ENCODE measurements at regions not wholly inside any gene's neighbourhood (a gene's known extent, or its start where the extent isn't known, plus 50 kb on each side); places are given as distances from the start of the nearest gene placed in this dataset.

DNA sequence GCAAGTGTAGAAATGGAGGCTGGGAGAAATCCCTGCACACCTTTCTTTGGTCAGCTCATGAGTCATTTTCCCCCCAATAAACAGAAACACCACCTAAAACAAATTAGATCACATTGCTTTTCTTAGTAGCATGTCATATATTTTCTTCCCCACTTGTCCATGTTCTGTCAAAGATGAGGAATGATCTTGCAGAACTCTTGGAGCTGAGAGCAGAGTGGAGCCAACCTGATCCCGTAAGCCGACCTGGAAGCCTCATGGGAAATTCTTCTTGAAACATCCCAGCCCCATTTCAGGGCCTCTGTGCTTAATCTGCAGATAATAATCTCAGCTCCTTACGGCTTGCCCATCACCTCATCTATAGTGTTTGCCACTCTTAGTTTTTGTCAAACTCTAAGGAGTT, 284.6 kb upstream of the ELAC2 start:
- no peak for DNase-seq (ENCODE audit: low spot score)

DNA sequence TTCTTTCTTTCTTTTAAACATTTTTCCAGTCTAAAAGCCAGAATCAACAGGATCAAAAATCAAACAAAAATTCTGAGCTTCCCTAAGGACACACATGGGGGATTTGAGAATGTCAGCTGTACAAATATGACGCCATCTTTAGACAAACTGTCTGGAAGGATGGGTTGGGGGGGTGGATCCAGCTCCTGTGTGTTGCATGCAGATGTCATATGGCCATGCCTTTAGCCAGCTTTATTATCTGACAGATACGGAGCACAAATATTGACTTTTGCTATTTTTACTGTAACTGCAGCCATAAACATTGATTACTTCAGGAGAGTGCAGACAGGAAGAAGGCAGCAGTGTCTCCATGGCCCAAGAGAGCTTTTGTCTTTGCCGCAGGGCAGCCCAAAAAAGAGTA, 279.4 kb upstream of the ELAC2 start:
- DNase-seq (ENCODE audit: low spot score): no peak

DNA sequence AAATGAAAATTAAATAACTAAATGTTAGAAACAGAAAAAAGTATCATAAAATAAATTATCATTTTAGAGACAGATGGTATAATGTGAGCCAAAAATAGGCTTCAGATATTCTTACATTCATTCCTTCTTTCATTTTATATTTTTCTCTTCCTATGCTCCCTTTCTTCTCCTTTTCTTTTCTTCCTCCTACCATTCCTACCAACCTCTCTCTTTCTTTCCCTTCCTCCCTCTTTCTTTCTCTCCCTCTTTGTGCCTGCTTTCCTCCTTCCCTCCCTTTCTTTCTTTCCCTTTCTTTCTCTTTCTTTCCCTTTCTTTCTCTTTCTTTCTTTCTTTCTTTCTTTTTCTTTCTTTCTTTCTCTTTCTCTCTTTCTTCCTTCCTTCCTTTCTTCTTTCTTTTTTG, 275.6 kb upstream of the ELAC2 start:
- no peak for DNase-seq (ENCODE audit: low spot score)

DNA sequence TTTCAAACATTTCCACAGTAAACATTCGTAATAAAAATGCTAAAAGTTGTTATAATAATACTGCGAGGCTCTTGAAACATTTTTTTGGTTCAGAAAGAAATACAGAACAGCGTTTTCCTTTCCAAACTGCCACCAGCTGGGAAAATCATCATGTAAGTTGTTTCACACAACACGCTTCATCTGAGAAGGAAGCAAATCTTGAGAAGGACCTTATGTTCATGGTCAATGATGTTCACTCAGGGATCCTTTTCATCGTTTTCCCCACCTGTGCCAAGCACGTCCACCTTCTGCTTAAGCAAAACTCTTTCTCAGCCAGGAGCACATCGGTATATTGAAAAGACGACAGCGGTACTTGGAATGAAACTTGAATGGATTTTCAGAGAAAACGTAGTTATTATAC, 274.5 kb upstream of the ELAC2 start:
- DNase-seq (ENCODE audit: low spot score): no peak

DNA sequence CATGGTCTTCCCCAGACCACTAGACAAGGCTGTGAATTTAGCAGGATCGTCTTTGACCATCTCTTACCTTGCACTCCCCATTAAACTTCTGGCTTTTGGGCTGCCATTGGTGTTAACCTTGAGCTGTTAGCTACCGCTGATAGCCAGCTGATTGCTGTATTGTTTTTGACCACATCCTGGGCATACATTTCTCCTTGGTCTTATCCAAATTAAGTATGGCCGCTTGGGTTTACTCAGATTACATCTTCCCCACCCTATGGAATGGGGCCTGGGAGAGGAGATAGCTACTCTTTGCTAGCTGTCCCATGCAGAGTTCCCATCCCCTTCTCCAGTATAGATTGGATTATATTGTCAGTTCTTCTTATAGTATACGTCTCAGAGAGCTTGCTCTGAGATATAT, 270.4 kb upstream of the ELAC2 start:
- DNase-seq (ENCODE audit: low spot score): no peak

DNA sequence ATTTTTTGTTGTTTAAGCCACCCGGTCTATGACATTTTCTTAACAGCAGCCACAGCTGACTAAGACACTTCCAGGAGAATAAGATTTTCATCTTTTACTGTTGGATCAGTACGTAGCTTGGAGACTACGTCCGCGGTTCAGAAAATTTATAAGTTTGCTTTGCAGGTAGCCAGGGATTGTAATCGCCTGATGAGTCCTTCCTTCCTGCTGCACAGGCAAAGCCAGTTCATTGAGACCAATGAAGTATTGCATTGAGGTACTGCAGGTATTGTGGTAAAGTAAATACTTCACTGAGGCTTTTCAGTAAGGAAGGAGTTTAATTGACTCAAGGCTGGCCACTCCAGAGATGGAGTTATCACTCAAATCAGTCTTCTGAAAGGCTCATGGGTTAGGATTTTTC, 269.4 kb upstream of the ELAC2 start:
- DNase-seq (ENCODE audit: low spot score): no peak

DNA sequence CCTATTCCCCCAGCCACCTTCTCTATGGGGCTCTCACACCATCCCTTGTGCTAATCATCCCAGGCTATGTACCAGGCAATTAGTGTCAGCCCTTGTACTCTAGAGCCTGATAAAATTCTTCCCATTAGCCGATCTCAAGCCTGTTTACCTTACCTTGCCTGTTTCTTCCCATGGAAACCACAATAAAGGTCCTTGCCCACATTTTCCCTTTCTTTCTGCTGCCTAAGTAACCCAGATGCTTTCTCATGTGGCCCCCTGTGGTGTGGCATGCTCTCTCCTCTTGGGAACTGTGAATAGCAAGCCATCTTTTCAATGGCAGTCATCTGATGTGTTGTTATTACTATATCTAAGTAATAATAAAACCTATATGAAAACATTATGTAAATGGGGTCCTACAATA, 265.8 kb upstream of the ELAC2 start:
- no peak for DNase-seq (ENCODE audit: low spot score)

DNA sequence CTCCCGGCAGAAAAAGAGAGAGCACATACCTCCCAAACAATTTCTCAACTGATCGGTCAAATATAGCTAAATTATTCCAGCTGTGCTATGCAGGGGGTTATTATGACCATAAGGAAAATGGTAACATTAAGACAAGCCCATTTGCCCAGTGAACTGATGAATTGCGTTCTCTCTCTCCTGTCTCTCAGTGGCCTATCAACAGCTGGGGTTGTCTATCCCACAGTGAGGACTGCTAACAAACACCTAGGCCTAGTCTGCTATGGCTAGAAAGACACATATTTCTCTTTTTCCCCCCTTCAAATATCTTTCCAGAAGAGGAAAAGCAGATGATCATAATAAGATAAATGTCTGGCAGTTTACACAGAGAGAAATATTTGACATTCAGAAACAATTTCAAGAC, 263.8 kb upstream of the ELAC2 start:
- DNase-seq (ENCODE audit: low spot score): no peak

DNA sequence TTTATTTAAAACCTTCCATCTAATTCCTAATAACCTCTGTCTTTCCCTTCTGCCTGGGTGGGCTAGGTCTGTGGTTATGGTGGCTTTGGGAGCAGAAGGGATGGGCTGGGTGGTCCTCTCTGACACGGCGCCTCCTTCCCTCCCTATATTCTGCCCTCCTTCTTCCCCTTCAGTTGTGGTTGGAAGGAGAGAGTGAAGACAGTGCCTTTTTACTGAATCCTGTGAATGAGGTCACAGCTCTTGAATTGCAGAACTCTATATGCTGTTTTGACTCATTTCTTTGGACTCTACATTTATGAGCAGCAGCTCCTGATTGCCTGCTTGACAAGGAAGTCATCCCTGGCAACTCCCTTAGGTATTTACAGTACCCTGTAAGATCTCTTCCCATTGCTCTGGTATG, 256.0 kb upstream of the ELAC2 start:
- no peak for DNase-seq (ENCODE audit: low spot score)

DNA sequence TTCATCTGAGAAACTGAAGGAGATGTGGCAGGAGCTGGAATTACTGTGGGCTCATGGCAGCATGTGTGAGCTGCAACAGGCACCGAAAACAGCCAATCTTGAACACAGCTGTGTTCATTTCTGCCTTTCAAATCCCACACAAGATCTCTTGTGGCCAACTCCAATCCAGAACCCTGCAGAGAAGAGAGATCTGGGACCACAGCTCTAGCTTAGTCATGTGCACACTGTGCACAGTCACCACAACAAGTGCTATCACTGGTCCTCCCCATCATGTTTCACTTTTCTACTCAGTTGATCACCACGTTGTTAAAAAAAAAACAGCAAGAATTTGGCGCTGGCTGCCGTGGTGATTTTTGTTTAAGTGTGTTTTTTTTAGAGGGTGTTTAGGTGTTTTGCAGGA, 254.5 kb upstream of the ELAC2 start:
- no peak for DNase-seq (ENCODE audit: low spot score)

DNA sequence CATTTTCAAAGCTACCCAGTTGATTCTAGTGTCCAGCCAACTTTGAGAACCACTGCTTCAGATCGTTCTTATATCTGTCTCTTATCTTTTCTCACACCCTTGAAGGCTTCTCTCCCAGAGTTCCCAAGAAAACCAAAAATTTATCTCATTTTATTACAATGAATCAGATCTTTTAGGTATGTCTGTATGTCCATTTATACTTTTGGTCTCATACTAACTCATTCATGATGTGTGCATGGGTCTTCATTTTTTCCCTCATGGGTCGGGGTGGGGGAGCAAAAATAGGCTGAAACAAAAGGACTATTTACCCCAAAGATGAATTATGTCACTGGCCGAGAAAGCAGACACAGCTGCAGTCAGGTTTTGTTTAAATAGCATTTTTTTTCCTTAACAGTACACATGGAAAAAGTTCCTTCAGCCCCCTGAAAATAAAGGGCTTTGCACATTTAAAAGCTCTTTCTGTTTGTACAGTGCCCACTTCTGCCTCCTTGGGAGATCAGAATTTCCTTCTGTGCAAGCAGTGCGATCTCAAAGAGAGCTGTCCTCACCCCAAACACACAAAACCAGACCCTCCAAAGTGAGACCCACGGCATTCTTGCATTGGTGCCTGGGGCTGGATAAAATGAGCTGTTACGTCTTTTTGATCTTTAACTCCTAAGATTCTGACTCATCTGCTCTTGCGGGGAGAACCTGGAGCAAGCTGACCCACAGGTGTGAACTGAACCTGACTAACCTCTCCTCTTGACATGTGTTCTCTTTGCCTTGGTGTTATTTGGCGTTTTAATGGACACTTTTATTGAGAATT, 251.2 kb upstream of the ELAC2 start:
- DNase-seq (ENCODE audit: low spot score): no peak

DNA sequence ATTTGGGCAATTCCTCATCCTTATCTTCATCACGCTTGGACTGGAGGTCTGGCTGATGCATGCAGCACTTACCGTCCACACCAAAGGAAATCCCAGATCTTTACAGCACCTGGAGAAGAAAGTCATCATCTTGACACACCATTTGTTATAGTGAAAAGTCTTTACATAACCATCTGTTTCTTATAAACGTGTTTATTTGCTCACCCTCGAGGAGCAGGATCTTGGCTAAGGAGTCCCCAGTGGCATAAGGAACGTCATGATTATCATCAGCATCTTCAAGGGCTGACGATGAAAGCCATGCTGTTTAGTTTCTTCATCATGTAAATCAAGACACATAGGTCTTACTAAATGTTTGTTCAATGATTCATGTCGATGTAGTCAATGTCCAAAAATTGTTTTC, 248.8 kb upstream of the ELAC2 start:
- no peak for DNase-seq (ENCODE audit: low spot score)

DNA sequence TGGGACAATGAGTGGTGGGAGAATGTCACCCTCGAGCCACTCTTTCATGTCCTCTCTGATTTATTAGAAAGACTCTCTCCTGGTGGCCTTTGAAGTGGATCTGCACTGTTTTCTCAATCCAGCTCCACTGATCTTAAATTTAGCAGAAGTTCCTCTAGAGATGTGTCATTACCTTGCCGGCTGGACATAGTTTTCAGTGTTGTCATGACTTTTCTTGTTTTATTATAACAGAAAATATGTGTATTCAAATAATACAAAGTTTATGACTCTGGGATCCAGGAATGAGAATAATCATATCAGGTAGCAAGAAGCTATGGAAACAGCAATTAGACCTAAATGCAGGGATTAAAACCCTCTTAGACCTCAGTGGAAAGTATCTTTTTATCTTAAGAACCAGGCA, 247.5 kb upstream of the ELAC2 start:
- DNase-seq (ENCODE audit: low spot score): no peak

DNA sequence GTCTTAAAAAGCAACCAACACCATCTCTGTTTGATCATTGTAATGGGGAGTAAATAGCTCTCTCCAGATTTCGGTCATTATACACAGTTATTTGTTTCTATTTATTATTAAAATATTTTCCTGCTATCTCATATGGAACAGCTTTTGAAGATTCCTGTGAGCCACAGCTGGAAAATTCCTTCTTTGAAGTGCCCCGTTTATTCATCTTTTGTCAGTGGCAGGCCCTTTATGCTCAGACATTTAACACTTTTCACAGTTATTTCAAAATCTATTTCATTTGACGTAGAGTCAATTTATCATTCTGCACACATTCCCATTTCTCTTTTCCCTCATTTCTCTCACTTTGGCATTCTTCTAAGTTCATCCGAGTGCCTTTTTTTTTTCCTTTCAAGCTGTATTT, 245.9 kb upstream of the ELAC2 start:
- no peak for DNase-seq (ENCODE audit: low spot score)

DNA sequence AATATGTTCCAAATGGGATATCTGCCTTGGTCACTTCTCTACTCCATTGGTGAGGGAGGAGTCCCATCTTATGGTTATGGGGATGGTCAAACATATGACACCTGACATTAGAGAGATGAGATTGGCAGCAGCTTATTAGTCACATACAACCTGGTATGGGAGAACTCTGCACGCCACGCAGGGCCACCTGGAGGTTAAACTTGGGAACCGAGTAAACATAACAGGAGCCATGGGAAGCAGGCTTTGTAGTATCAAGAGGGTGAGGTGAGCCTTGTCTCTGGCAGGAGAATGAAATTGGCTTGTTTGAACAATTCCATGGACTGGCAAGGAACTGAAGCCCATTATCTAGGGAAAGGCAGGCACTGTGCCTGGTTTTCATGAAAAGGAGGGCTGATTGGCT, 238.7 kb upstream of the ELAC2 start:
- DNase-seq (ENCODE audit: low spot score): no peak

DNA sequence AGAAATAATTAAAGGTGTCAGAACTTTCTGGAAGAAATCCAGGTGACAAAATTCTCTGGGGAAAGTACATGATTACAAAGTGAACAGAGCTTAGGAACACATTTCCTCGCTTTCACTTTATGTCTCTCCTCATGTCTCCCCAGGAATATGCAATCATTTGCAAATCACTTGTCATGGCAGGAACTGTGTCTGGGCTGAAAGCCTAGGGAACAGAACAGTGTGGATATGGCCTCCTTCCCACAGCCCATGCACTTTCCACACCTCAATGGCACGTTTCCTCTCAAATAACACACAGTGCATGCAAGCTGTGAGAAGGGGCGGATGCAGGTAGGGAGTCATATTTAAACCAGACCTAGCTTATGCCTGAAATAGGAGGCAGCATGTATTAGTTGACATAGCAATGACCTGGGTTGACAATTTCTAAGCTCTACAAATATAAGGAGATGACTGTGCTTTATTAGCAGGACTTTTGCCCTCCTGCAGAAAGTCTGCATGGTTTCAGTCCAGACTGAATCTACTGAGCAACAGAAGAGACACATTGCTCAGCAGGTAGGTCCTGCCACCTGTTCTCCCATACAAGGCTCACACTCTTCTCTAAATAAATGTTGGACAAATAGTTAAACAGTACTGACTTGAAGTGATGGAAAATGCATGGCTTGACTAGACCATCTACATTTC, 236.0 kb upstream of the ELAC2 start:
- DNase-seq (ENCODE audit: low spot score): no peak

DNA sequence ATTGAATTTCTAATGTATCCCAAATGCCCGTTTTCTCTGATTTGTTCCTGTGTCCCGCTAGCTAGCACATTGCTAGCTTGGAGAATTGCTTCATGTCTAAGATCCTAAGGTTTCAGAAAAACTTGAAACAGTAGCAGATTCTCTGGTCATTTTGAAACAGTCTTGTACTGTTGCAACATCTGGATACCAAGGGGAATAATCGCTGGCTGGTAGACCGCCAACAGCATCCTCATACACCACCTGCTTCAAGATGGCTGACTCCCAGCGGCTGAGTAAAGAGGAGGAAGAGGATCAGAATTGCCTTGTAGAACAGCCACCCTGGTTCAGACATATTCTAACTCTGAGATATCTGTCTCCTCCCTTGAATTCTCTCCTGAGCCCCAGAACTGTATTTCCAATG, 226.7 kb upstream of the ELAC2 start:
- DNase-seq (ENCODE audit: low spot score): no peak

DNA sequence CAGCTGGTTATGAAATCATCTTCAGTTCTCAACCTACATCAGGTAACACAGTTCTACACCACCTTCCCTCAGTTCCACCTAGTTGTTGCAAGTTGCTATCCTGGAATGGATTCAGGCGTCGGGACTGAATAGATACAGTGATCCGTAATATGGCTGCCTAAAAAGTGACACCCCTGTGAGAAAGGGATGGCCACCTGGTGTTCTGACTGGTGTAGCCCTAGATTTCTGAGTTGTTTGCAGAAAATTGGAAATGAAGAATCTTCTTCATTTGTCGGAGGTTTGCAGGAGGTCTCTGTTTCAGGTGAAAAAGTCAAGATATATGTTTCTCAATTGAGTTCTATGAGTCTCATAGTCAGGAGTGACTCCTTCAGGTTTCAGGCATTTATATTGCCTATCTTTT, 225.8 kb upstream of the ELAC2 start:
- DNase-seq (ENCODE audit: low spot score): no peak

DNA sequence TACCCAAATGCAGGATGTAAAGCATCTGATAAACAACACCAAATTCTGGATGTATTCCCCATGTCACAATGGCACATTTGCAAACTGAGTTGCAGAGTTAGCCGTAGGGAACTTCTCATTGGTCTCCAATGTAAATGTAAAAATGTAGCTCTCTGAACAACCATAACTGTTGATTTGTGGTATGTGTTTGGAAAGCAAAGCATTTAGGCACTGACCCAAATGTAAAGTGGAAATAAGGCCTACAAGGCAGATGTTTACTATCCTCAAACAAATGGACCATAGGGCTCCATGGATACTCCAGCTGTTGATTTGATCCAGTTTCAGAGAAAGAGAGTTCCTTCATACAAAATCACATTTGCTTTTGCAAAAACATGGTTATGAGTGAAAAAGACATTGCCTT, 223.0 kb upstream of the ELAC2 start:
- DNase-seq (ENCODE audit: low spot score): no peak

DNA sequence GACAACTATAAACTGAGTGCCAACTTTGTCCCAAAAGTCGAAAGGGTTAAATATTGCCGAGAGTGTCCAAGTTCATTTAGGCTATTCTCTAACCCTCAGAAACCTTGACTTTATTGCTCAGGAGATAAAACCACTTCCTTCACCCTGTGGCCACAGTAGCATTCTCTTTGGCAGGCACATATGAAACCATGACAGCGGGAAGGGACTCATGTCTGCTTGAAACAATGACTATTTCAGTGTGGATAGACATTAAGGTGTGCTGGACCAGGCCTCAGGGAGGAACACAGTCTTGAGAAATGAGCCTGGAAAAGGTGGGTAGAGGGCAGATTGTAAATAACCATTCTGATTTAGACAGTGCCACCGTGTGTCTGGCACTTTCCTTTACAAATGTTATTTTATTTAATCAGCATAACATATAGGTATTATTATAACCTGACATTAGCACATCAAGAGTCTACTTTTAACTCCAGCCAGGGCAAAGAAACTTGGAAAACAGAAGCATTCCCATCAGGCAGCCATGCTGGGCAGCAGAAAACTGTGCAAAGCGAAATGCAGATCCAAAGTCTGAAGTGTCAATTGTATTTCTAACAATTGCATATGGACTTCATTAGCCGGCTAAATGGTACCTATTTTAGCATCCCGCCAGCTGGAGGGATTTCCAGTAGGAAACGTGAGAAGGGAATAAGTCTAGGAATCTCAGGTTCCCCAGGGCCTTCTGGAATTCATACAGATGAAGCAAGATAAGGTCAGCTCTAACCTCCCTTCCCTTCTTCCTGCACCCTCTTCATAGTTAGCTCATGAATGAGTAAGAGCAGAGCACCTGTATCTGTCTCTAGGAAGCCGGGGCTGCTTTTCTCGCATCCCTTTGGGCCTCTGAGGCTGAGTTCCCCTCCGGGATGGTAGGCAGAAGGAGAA, 212.8 kb upstream of the ELAC2 start:
- DNase-seq (ENCODE audit: low spot score): no peak

DNA sequence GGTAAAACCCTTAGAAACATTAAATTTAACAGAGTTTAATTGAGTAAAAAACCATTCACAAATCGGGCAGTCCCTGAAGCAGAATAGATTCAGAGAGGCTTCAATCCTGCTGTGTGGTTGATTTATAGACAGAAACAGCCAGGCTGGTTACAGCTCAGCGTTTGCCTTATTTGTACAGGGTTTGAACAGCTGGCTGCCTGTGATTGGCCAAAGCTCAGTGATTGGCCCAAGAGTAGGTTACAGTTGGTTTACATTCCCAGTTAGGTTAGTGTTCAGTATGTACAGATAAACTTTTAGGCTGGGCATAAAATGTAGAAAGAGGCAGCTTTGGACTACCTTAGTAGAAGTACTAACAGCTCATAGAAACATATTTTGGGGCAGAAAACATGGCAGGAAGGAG, 210.4 kb upstream of the ELAC2 start:
- DNase-seq (ENCODE audit: low spot score): no peak

DNA sequence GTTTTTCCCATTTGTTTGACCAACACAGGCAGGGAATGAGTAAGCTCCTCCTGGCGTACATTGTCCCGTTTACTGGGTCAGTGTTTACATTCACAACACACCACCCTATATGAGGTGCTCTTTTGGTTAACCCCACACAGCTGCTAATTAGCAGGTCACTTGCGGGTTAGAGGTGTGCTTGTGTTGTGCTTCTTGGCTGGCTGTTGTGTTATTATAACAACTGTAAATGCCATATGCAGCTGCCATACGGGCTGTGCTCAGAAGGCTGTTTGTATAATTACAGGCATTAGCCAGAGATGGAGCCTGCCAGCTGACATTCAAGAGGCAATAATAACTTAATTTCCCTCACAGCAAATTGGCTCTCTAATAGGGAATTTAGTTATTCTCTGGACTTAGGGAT, 205.1 kb upstream of the ELAC2 start:
- DNase-seq (ENCODE audit: low spot score): no peak

DNA sequence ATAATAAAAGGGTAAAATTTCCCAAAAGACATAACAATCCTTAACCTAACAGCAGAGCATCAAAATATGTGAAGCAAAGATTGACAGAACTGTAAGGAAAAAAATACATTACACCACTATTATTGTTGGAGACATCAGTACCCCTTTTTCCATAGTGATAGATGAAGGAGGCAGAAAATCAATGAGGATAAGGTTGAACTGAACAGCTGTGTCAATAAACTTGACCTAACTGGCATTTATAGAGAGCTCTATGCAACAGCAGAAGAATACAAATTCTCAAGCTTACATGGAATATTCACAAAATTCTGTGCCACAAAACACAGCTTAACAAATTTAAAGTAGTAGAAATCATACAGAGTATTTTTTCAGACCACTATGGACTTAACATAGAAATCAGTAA, 195.0 kb upstream of the ELAC2 start:
- no peak for DNase-seq (ENCODE audit: low spot score)

All from COLO829 (cell line).